ENCODE measurements at regions not wholly inside any gene's neighbourhood (a gene's known extent, or its start where the extent isn't known, plus 50 kb on each side); places are given as distances from the start of the nearest gene placed in this dataset.
A peak's percentile ranks its signal among the peaks of the same experiment; 100 is the strongest.

DNA sequence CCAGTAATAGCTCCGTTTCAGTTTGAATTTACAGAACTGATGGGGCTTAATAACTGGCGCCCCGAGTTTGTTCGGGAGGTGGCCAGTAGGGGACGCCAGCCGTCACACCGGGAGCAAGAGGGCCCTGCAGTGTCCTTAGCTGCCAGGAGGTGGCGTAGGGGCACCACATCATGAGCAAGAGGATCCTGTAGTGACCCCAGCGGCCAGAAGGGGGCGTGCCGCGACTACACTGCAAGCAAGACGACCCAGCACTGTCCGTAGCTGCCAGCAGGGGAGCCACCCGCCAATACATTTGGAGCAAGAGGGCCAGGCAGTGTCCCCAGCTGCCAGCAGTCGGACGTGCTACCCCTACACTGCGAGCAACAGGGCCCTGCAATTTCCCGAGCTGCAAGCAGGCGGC is 663.7 kb upstream of the B3GAT1 start:
- peak; percentile 67 for DNase-seq (ENCODE audit: low read depth)

DNA sequence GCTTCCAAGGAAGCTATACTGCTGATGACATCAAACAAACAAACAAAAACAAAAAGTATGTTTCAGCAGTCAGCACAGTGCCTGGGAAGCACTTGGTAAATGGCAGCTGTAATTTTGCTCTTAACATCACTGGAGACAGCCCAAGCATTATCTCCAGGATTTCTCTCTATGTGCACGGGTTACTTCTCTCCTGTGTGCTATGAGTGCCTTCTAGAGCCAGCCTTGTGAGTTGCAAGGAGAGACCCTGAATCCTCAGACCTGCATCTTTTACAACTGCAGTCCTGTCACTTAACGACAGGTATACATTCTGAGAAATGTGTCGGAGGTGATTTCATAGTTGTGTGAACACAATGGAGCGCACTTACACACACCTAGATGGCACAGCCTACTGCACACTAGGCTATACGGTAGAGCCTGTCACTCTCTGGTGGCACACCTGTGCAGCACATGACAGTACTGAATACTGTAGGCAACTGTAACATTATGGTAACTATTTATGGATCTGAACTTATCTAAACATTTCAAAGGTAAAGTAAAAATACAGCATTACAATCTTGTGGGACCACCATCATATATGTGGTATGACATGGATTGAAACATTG is 662.5 kb upstream of the B3GAT1 start:
- DNase-seq (ENCODE audit: low read depth): no peak

DNA sequence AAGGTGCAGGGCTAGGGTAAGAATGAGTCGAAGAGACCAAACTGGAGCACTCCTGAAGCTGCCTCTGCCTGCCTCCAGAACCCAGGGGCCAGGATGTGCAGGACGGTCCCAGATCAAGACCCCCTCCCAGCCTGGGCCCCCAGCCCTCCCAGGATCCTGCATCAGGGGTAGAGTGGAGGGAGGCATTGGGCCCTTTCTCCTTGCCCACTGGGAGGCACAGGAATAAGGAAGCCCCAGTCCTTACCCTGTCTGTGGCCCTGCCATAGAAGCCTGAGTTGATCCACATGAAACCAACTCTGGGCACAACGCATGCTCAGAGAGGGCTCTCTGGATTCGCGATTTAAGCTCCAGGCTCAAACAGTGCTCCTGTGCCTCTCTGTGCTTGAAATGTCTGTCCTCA is 661.8 kb upstream of the B3GAT1 start:
- DNase-seq (ENCODE audit: low read depth): no peak

DNA sequence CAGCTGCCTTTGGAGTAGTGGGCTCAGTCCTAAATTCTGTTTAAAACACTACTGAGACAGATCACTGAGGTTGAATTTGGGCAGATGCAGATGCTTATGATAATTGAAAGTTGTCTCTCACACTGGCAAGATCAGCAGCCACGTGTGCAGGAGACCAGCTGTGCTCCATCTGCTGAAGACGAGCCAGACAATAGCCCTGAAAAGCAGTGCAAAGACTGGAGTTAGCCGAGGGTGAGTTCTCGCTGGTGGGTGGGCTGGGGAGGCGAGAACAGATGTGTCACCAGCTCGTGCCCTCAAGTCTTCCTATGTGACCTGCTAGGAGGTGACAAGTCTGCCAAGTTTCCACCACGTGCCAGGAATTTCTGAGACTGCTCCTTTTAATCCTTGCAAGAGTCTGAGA is 661.3 kb upstream of the B3GAT1 start:
- DNase-seq (ENCODE audit: low read depth): no peak

DNA sequence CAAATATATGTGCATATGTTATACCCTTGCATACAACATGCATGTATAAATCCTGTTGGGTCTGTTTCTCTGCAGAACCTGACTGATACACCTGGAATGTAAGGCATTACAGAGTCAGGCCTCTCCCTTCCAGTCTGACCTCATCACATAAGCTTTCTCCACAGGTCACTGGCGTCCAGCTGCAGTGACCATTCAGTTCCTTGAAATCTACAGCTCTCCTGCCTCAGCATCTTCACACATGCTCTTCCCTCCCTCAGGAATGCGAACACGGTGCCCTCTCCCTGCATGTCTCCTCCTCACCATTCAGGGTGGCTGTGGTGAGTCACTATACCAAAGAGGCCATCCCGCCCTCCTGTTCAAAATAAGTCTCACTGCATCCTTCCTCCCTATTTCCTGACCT is 657.8 kb upstream of the B3GAT1 start:
- no peak for DNase-seq (ENCODE audit: low read depth)

DNA sequence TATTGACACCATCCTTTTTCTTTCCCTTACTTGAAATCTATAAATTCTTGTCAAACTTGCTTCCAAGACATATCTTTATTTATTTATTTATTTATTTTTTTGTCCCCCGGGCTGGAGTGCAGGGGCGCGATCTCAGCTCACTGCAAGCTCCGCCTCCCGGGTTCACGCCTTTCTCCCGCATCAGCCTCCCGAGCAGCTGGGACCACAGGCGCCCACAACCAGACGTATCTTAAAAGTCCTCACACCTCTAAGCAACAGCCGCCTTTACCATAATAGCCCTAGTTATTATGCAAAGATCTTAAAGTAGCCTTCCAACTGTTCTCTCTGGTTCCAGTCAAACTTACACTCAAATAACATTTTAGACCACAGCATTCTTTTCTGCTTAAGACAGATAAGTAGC is 657.0 kb upstream of the B3GAT1 start:
- no peak for DNase-seq (ENCODE audit: low read depth)

DNA sequence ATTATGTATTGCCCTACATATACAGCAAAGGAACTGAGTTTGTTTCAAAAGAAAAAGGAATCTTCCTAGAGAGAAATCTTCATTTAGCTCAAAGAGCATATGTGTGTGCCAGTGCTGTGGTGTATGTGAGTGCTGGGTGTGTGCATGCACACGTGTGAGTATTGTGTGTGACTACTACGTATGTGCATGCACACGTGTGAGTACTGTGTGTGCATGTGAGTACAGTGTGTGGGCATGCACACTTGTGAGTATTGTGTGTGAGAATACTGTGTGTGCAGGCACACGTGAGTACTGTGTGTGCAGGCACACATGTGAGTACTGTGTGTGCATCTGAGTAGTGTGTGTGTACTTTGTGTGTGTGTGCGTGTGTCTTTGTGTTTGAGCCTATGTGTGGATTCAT is 651.0 kb upstream of the B3GAT1 start:
- no peak for DNase-seq (ENCODE audit: low read depth)

DNA sequence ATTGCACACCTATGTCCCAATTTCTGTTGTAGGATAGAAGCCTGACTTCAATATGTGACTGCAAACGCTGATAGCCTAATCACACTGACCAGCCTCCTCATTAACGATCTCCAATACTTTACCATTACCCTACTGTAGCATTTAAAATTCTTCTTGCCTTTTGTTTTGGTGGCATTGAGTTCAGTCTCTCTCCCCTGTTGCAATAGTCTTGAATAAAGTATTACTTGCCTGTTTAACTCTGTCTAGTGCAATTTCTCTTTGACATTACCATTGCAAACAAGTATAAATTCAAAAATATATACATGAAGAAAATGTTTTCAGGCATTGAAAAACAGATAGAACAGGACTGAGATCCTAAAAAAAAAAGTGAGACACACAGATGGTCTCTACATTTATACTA is 649.1 kb upstream of the B3GAT1 start:
- no peak for DNase-seq (ENCODE audit: low read depth)

DNA sequence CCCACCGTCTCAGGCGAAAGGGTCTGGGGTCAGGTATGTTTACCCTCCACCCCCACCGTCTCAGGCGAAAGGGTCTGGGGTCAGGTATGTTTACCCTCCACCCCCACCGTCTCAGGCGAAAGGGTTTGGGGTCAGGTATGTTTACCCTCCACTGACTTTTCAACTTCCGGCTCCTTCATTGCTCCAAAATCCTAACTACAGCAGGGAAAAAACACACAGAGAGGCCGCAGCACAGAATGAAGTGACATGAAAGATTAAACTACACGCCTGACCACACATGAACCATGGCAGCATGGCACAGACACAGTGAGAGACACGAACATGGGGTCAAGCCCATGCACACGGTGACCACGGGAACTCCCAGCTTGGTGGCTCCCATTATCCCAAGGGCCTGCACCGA is 634.9 kb upstream of the B3GAT1 start:
- no peak for DNase-seq (ENCODE audit: low read depth)

DNA sequence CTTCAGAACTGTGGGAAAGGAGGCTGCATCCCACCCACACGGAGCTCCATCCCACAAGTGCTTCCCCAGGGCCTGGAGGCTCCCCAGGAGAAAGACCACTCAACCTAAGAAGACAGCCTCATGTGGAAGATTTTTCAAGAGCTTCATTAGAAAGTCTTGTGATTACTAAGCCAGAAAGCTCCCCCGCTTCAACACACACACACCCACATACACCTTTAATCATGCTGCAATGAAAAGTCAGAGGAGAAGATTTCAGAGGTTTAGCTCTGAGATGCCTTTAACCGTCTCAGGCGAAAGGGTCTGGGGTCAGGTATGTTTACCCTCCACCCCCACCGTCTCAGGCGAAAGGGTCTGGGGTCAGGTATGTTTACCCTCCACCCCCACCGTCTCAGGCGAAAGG is 634.5 kb upstream of the B3GAT1 start:
- DNase-seq (ENCODE audit: low read depth): no peak

DNA sequence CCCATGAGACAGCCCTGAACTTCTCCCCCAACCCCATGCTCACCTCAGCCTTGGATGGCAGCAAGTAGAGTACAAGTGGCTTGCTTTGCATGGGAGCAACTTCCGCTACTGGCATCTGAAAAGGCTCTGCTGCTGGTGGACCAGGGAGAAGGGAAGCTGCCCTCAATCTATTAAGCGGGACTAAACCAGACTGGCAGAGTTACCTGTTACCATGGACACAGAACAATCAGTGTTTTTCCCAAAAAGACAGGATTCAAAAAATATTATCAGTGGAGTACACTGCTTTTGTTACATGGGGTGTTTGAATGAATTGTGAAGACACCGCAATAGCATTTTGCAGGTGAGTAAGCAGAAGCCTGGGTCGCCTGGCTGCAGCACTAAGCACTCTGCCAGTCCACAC is 631.4 kb upstream of the B3GAT1 start:
- no peak for DNase-seq (ENCODE audit: low read depth)

DNA sequence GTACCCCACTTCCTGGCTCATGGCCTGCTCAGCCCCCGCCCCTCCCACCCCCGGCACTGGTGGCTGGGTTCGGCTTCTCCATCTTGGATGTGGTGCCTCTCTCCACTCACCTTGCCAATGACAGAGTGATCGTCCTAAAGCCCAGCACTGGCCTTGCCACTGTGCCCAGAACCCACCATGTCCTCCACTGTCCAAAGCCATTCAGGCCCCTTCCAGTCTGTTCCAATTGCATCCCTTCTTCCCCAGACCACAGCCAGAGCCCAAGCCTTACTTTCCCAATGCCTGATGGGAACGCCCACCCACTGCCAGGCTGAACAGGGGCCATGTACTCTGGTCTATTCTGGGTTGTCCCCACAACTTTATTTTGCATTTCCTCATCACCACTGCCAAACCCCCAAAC is 625.8 kb upstream of the B3GAT1 start:
- DNase-seq (ENCODE audit: low read depth): no peak

DNA sequence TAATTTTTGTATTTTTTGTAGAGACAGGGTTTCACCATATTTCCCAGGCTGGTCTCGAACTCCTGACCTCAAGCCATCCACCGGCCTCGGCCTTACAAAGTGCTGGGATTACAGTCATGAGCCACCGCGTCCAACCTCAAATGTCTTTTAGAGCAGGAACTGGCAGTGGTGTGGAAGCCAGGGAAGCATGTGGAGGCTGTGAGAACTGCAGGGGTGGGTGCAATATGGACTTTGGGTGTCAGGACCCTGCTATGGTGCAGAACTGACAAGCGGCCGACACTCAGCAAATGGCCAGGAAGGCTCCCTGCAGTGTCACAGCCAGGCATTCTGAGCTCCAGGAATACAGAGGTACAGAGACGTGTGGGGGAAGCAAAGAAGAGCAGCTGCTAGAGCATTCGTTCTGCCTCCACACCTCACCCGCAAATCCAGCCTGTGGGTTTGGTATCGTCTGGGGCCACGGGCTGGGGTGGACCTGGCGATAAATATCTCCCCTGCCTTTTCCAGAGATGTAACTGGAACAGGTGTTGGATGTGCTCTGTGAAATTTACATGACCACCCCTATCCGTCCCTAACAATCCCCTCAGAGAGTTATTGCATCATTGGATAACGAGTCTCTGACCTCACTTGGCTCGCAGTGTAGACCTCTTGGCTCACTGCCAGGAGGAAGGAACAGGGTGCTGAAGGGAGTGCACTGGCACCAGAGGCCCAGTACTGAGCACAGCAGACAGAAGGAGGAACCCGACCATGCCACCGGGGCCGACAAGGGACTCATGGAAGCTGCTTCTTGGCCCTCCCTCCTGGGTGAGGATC is 624.7 kb upstream of the B3GAT1 start:
- DNase-seq (ENCODE audit: low read depth): no peak

DNA sequence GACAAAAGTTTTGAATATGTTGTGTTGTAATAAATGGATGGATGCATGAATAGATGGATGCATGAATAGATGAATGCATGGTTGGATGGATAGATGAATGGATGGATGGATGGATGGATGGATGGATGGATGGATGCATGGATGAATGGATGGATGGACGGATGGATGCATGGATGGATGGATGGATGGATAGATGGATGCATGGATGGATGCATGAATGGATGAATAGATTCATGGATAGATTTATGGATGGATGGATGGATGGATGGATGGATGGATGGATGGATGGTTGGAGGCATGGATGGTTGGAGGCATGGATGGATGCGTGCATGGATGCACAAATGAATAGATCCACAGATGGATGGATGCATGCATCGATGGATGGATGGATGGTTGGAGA is 623.2 kb upstream of the B3GAT1 start:
- DNase-seq (ENCODE audit: low read depth): no peak

DNA sequence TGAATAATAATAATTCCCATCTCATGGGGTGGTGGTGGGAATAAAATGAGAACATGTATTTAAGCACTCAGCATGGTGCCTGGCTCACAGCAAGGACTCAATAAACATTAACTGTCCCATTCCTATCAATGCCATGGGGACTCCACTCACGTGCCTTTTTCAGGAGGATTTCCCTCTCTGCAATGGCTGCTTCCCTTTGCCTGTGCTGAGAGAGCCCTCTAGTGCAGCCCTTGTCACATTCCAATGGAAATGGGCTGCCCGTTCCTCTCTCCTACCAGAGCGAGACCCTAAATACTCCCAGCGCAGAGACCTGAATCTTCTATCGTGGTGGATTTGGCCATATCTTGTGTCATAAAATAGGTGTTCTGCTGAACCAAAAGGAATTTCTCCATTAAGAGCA is 621.5 kb upstream of the B3GAT1 start:
- DNase-seq (ENCODE audit: low read depth): no peak

DNA sequence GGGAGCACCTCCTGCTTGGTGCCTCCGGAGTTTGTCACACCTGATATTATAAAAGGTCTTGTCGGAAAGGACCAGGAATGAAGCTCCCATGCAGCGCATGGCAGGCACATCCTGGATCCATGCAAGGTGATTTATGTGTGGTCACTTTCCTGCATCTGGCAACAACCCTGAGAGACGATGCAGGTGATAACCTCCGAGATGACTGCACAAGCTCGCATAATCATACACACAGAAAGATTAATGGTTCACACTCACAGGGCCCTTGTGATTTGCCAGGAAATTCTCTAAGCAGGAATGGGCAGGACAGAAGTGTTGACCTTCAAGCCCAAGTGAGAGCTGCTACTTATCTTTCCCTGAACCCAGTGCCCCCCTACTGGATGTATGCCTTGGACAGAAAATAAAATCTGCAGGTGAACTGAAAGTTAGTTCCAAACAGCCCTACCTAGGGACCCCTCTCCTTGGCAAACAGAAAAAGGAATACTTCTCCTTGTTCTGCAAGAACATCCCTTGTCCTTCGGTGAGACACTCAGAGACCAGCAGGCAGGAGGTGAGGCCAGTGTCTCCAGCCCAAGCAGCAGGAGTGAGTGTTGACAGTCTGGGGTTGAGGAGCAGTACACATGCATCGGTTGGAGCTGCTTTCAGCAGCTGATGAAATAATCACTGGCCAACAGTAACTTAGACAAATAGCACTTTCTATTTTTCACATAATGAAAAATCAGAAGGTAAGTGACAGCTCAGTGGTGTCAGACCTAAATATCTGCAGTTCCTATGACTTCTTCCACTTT is 619.4 kb upstream of the B3GAT1 start:
- no peak for DNase-seq (ENCODE audit: low read depth)

DNA sequence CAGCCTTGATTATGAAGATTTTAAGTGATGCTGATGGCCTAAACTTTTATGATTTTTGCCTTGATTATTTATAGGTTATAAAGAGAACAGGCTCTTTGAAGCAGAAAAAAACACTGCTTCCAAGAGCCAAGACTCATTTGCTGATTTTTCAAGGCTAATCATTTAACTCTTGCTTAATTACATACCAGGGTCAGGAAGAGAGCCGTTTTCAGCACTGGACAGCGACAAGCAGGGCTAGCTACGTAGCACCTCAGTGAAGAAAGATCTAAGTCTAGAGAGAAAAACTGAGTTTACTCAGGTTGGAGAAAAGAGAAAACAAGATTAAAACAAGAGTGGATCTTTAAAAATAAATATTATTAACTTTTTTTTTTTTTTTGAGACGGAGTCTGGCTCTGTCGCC is 615.4 kb upstream of the B3GAT1 start:
- DNase-seq (ENCODE audit: low read depth): peak; percentile 2

DNA sequence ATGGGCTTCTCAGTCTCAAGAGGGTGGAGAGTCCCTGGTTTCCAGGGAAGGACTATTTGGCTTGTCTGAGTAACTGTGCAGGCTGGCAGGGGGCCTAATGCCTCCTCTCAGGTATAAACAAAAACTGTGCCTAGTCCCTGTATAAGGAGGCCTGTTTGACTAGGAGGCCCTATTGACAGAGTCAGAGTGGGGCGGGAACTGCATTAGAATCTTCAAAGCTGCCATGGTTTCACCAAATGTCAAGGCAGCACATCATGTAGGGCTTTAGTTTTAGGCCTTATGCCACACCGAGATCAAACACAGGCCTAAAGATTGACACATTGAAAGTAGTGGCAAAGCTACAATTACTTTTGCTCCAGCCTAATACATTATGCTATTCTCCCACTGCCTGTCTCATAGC is 611.5 kb upstream of the B3GAT1 start:
- no peak for DNase-seq (ENCODE audit: low read depth)

DNA sequence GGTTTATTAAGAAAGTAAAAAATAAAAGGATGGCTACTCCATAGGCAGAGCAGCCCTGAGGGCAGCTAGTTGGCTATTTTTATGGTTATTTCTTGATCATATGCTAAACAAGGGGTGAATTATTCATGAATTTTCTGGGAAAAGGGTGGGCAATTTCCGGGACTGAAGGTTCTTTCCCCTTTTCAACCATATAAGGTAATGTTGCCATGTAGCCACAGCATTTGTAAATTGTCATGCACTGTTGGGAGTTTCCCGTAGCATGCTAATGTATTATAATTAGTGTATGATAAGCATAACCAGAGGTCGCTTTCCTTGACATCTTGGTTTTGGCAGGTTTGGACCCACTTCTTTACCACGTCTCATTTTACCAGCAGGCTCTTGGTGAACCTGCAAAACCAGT is 610.4 kb upstream of the B3GAT1 start:
- DNase-seq (ENCODE audit: low read depth): no peak

DNA sequence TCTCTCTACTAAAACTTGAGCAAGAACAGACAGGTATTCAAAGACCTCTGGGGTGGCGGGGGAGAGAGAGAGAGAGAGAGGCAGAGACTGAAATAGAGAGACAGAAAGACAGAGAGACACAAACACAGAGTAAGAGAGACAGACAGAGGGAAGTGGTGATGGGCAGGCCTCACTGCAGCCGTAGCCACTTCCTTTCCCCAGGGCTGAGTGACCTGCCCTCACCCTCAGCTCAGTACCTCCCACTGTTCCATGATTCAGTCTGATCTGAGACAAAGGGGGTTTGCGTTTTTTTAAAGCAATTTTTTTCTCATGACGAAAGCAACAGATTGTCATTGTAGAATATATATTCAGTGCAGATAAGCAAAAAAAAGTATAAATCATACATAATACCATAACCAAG is 607.9 kb upstream of the B3GAT1 start:
- no peak for DNase-seq (ENCODE audit: low read depth)

DNA sequence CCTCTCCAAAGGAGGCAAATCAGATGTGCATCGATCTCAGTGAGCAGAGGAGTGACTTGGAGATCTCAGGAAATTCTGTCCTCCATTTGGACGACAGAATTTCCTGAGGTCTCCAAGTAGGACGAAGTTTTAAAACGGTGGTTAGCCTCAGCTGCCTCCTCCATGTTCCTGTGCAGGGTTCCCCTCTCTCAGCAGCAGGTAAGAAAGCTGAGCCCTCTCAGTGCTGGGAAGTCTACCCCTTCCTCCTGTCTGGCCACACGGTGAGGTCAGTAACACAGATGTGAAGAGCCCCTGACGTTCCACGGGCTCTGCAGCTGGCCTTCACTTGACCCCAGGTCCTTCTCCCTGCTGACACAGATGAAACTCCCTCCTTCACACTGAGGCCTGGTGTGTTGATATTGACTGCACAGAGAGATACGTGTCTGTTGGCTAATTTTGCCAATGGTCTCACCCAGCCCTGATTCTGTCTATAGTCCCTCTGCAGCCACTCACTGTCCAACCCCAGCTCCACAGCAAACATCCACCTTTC is 607.4 kb upstream of the B3GAT1 start:
- DNase-seq (ENCODE audit: low read depth): no peak

DNA sequence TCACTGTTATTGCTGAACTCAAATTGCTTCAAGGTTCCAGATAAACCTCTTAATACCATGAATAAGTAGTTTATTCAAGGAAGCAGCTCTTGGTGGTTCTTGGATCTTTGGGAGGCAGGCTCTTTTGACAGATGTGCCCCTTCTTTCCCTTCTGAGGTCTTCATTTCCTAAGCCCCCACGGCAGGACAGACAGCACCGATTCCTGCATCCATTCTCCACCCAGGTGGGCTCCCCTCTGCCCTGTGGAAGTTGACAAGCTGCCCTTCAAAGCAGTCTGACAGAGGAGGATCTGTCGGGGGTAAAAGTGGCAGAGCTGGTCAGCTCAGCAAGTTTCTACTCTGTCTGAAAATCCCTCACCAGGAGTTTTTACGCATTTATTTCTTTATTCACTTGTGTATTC is 605.3 kb upstream of the B3GAT1 start:
- no peak for DNase-seq (ENCODE audit: low read depth)

DNA sequence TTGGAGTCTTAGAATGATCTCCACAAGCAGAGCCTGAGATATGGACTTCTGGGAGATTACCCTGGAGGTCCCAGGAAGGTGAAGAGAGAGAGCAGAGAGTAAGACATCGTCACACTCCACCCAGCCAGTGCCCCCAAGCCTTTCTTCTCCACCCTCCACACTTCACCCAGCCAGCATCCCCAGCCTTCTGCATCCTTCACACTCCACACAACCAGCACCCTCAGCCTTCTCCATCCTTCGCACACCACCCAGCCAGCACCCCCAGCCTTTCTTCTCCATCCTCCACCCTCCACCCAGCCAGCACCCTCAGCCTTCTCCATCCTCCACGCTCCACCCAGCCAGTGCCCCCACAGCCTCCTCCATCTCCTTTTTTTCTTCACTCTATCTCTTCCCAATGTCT is 603.9 kb upstream of the B3GAT1 start:
- DNase-seq (ENCODE audit: low read depth): no peak
